ENCODE measurements at regions not wholly inside any gene's neighbourhood (a gene's known extent, or its start where the extent isn't known, plus 50 kb on each side); places are given as distances from the start of the nearest gene placed in this dataset.

DNA sequence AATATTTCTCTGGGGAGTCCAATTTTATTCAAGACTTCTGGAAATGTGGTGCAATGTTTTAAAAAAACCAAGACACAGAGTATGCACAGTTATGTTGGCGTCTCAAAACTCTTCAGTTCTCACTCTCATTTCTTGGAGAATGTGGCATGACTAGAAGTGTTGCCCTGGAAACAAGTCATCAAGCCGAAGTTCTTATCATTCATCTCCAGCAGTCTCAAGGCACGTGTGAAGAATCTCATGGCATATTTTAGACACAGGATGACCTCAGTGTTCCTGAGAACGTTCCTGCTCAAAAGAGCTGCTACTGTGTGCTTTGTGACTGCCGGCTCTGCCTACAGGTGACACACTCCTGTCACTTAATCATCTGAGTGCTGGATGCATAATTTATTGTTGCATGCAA lies 147.4 kb upstream of the IRX4 start:
- CTCF ChIA-PET (ENCODE audit: partially characterized antibody), result no interaction called here
- no peak overlapping the region for H3K9ac ChIP-seq (replicated peaks in 1 of 4; ENCODE audit: extremely low read depth in 1 of 4, low read depth in 3 of 4, low read length in 3 of 4)
- WGBS, 2 experiments (ENCODE audit: extremely low coverage in 1 of 2, insufficient coverage in 1 of 2, insufficient read length in 1 of 2, insufficient replicate concordance in 2 of 2, low coverage in 1 of 2, low lambda C conversion rate in 2 of 2, missing lambda C conversion rate in 1 of 2), result 74% methylated on average over 5 of the region's 5 CpGs; no CpG with 5 or more reads in 1 of the 2 experiments

More for the DNA sequence above, 147.4 kb upstream of the IRX4 start:
- Histone ChIP-seq H2AK5ac (ENCODE audit: low read depth, low read length) (no peak overlapping the region), H3K4me3 (ENCODE audit: extremely low read depth in 1 of 4, insufficient read depth in 2 of 4, low read depth in 3 of 4, low read length in 4 of 4) (no peak overlapping the region), H2AFZ (ENCODE audit: low read length) (no peak overlapping the region), H3K4me2 (ENCODE audit: insufficient read depth in 1 of 2, low read depth in 2 of 2, low read length in 2 of 2) (no peak overlapping the region), H3K79me1 (ENCODE audit: low read depth, low read length) (no peaks in the 10 kb centered on the region), H3K4ac (replicated peaks; ENCODE audit: insufficient read length, low read depth, low read length) (no peak overlapping the region), H2BK15ac (ENCODE audit: low read length) (no peak overlapping the region), H4K8ac (ENCODE audit: extremely low read depth, insufficient read depth, low read length) (no peak overlapping the region), H3K9me3 (ENCODE audit: insufficient read depth in 2 of 2, low read depth in 1 of 2, low read length in 1 of 2) (no peaks in the 10 kb centered on the region), H4K91ac (replicated peaks; ENCODE audit: insufficient read length, low read length) (no peak overlapping the region), H3K36me3 (ENCODE audit: control insufficient read depth in 2 of 4, insufficient read depth in 4 of 4, low read length in 3 of 4) (no peaks in the 10 kb centered on the region), H3K79me2 (ENCODE audit: control insufficient read depth in 1 of 2, insufficient read depth in 2 of 2, low read length in 2 of 2) (no peaks in the 10 kb centered on the region), H2BK120ac (replicated peaks; ENCODE audit: low read depth, low read length) (no peak overlapping the region), H2BK5ac (ENCODE audit: low read depth, low read length) (no peak overlapping the region), H3K27me3 (replicated peaks in 1 of 4; ENCODE audit: control insufficient read depth in 3 of 4, extremely low read depth in 1 of 4, insufficient read depth in 3 of 4, low read length in 3 of 4) (peaks cover 0 to 5% (median 3%) of the 10 kb centered on the region in 4 experiments; a peak in 2 of 7 replicates), H2BK12ac (ENCODE audit: low read depth, low read length) (no peak overlapping the region), H2BK20ac (ENCODE audit: low read length) (no peak overlapping the region), H3K56ac (replicated peaks; ENCODE audit: insufficient read length, low read depth, low read length) (no peak overlapping the region), H3K14ac (ENCODE audit: insufficient read length) (no peak overlapping the region), H4K20me1 (replicated peaks in 1 of 2; ENCODE audit: control insufficient read depth in 1 of 2, insufficient read depth in 2 of 2, low read length in 2 of 2) (no peaks in the 10 kb centered on the region), H3K4me1 (replicated peaks in 1 of 4; ENCODE audit: control insufficient read depth in 3 of 4, insufficient read depth in 4 of 4, low read length in 3 of 4) (peaks cover 0 to 4% (median under 1%) of the 10 kb centered on the region in 4 experiments; a peak in 3 of 7 replicates), H3K23ac (ENCODE audit: insufficient read length) (no peak overlapping the region), H3K27ac (ENCODE audit: low read depth, low read length) (no peak overlapping the region), H3K23me2 (ENCODE audit: low read depth, low read length) (no peaks in the 10 kb centered on the region), H3K18ac (ENCODE audit: extremely low read depth, low read length) (no peak overlapping the region), H4K5ac (ENCODE audit: insufficient read length, low read depth, low read length) (no peak overlapping the region)
- no peak for TF ChIP-seq POLR2AphosphoS5 (IDR thresholded peaks at IDR 0.05; ENCODE audit: low read depth, low read length)
- TF ChIP-seq CREB1 (IDR thresholded peaks at IDR 0.05), result no peak
- no peak for TF ChIP-seq ATF3 (IDR thresholded peaks at IDR 0.05; ENCODE audit: insufficient read depth, low read depth, low read length)
- TF ChIP-seq BRCA1 (IDR thresholded peaks at IDR 0.05; ENCODE audit: low read depth, low read length), result no peak
- TF ChIP-seq, protein P1, sequence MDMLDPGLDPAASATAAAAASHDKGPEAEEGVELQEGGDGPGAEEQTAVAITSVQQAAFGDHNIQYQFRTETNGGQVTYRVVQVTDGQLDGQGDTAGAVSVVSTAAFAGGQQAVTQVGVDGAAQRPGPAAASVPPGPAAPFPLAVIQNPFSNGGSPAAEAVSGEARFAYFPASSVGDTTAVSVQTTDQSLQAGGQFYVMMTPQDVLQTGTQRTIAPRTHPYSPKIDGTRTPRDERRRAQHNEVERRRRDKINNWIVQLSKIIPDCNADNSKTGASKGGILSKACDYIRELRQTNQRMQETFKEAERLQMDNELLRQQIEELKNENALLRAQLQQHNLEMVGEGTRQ (IDR thresholded peaks at IDR 0.05; ENCODE audit: low read length), result no peak
- TF ChIP-seq RFX5 (IDR thresholded peaks at IDR 0.05; ENCODE audit: borderline replicate concordance, low read depth, low read length), result no peak
- TF ChIP-seq CHD2 (IDR thresholded peaks at IDR 0.05; ENCODE audit: low read length), result no peak
- TF ChIP-seq SAP30 (IDR thresholded peaks at IDR 0.05; ENCODE audit: insufficient read depth, insufficient replicate concordance, low read length), result no peak
- TF ChIP-seq NRF1 (IDR thresholded peaks at IDR 0.05; ENCODE audit: low read depth, low read length), result no peak
- DNase-seq (ENCODE audit: low read depth in 1 of 2, low spot score in 2 of 2) (peak in 1 of 2 experiments; percentile 7), FAIRE-seq (no peak)
- POLR2A ChIA-PET (ENCODE audit: partially characterized antibody), result no interaction called here

Measured in H1 (cell line).